HG02610 (cell line): ENCODE measurements at regions not wholly inside any gene's neighbourhood (a gene's known extent, or its start where the extent isn't known, plus 50 kb on each side); places are given as distances from the start of the nearest gene placed in this dataset.
A peak's percentile ranks its signal among the peaks of the same experiment; 100 is the strongest.
"Not testable (repeated sequence)": the region's sequence is repeated elsewhere in the genome, so short reads cannot be mapped to it uniquely, and the experiment has no call there.

Experiments used
- ATAC-seq: cut with Tn5 transposase; IDR thresholded peaks from one replicate; pipeline ENCODE4 v1.9.1; 2021; ENCODE audit warnings: mild to moderate bottlenecking, moderate library complexity; ENCODE audit not compliant: unreplicated experiment

DNA sequence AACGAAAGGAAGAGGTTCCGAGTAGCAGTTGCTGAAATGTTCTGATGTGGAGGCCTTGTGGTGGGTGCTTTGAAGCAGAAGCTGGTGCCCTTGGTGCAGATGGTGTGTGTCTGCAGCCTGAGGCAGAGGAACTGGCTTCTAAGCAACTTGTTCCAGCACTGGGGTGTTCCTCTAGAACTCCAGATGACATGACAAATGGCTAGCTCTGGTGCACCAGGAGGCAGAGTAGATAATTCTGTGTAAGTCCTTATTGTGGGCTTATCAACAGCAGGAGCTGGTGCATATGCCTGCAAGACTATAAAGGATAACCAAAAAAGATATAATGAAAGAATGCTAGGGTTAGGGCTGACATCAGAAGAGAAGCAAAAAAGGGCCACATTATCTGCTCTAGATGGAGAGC is 76.5 kb downstream of the ARL5B start:
- ATAC-seq: no peak

DNA sequence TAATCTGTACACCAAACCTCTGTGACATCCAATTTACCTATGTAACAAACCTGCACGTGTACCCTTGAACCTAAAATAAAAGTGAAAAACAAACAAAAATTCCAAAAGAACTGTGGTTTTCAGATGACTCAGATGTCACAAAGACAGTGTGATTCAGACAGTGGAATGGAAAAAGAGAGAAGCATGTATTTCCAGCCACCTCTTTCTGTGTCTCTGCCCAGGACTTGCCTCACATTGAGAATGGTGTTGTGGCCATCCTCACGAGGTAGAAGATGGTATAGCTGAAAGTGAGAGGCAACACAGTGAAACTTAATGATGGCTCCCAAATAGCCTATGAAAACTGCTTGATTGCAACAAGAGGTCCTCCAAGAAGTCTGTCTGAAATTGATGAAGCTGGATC is 78.0 kb downstream of the ARL5B start:
- ATAC-seq: no peak

DNA sequence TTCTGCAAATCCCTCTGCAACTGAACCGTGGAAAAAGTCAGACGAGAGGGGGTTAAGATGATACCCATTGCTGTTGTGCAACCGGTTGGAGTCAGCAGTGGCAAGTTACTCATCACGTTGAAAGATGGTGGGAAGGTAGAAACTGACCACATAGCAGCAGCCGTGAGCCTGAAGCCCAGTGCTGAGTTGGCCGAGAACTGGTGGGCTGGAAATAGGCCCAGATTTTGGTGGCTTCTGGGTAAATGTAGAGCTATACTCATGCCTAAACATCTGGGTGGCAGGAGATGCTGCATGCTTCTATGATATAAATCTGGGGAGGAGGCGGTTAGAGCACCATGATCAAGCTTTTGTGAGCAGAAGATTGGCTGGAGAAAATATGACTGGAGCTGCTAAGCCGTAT is 78.6 kb downstream of the ARL5B start:
- ATAC-seq: no peak

DNA sequence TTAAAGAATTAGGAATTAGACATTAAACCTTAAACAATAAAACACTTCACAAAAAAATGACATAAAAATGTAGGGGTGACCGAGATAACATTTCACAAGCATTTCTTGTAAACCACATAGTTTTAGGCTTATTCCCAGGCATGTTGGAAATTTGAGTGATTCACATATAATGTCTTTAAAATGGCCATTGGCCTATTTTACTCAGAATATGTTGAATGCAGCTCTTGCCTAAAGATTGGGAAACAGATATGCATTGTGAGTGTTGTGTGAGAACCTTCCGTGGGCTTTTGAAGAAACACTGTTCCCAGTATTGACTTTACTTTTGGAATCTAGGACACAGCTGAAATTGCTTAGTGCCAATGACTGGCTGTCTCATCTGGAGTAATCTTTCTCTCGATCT is 79.6 kb downstream of the ARL5B start:
- ATAC-seq: no peak

DNA sequence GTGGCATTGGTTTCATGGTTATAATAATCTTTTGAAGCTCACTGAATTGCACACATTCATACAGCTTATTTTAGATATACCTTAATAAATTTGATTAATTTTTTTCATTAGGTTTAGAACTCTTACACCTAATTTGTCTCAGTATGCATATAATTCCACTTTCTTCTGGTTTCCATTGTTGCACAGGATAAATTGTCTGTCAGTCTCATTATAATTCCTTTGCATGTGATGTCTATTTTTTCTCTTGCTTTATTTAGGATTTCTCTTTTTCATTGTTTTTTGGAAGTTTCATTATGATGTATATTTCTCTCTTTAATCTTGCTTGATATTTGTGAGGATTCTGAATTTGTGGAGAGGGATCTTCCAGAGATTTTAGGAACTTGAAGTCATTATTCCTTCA is 84.7 kb downstream of the ARL5B start:
- ATAC-seq: no peak

DNA sequence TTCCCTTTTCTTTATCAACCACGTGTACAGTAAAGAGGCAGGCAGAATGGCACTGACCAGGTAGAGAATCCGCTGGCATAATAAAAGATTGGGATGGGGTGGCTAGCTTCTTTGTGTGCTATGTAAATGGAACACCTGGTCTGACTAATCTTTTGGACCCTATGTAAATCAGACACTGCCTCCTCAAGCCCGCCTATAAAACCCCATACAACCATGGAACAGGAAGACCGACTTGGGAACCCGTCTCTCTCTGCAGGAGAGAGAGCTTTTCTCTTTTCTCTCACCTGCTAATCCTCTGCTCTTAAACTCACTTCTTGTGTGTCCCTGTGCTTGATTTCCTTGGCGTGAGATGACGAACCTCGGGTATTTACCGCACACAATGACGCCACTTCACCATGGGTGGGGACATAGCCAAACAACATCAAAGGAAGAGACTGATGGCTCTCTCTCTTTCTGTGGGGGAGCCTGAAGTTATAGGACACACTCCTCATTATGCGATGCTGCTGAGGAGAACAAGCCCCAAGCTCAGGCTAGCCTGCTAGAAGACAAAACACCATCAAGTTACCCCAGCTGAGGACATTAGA is 94.2 kb downstream of the ARL5B start:
- no peak for ATAC-seq

DNA sequence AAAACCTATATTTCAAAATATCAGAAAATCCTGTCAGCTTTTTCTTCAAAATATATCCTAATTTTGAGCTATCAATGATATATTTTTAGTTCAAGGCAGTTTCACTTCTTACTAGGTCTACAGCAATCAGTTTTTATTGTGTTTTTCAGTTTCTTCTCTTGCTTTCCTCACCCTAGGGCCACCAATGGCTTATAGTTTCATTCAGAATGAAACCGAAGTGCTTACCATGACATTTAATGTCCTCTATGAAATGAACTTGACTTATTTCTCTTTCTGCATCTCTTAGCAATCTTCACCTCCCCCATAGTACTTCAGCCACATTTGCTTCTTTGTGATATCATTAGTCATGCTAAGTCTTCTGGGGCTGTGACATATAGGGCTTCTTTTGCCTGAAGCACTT is 100.3 kb downstream of the ARL5B start:
- ATAC-seq: peak; percentile 63

DNA sequence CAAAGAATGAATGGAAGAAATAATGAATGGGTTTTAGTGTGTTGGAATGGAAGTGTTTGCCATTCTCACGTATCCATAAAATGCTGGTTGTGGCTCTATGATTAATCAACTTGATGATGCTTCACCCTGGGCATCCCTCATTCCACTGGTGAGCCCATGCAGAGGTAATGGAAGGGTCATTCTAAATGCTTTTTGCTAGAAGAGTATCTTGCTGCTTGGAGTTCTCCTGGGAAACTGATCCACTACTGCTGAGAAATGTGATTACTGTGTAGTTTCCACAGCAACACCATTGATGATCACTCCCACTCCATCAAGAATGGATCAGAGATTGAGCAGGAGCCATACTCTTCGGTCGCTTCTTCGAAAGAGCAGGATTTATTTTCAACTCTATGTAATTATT is 101.6 kb downstream of the ARL5B start:
- no peak for ATAC-seq

DNA sequence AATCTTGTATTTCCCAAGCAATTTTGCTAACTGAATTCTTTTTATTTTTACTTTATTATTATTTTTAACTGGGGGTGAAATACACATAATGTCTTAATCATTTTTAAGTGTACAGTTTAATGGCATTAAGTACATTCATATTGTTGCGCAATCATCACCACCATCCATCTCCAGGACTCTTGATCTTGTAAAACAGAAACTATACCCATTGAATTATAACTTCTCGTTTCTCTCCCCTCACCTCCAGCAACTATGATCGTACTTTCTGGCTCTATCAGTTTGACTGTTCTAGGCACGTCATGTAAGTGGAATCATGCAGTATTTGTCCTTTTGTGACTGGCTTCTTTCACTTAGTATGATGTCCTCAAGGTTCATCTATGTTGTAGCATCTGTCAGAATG is 108.8 kb downstream of the ARL5B start:
- ATAC-seq: no peak

DNA sequence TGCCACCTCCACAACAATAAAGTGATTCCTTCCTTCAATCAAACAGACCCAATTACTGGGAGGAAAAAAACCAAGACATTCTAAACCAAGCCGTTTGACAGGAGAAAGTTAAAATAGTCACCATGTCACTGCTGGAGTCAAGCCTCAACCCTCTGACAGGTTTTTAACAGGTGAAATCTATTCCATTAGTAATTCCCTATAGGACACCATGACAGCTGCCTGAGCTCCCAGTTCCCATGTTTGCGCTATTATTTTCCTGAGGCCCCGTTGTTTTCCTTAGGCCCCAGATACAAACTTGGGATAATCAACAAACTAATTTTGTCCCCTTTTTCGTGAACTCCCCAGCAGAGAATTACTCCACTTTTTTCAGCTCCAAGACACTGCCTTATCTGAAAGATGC is 113.9 kb downstream of the ARL5B start:
- no peak for ATAC-seq

DNA sequence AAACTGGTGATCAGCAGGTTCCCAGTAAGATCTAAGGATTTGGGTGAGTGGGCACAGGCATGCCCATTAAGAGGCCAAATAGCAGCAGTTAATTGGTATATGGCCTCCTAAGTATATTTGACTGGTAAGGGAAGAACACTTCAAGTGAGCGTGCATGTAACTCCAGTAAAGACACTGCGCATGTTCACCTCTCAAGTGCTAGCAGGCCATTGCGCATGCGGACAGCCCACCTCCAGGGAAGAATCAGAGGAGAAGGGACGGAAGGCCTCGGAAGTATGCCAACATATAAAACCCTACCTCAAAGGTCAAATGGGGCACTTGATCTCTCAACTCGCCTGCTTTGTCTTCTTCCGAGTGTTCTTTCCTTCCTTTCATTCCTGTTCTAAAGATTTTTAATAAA is 118.0 kb downstream of the ARL5B start:
- ATAC-seq: no peak

DNA sequence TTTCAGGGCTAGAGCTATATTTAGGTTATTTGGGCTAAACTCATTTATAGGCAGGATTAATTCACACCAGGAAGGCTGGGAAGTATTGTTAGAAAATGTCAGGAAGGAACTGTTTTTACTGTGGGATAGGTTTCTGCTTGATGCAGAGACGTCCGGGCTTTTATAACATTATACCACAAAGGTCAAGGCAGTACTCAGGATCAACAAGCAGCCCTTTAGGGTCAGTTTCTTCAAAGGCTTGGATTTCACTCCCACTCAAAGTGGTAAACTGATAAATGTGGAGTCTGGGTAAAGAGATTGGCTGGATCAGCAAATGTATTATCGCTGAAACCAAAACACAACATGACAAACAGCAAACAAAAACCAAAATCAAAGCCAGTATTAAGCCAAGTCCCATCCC is 127.2 kb downstream of the ARL5B start:
- ATAC-seq: no peak

DNA sequence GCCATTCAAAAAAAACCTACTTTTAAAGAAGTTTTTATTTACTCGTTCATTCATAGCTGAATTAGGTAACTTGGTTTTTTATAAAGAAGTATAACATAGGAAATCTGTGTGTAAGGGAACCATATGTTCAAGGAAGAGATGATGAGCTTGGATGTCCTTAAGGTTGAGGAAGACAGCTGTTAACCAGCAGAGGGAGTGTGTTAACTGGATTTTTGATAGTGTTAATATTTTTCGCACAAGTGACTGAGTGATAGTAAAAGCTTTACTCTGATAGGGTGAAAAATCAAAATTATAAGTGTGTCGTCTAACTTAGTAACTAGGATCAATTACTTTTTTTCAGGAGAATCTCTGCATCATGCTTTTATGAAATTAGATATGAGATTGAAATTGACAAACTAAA is 134.7 kb downstream of the ARL5B start:
- ATAC-seq: no peak

DNA sequence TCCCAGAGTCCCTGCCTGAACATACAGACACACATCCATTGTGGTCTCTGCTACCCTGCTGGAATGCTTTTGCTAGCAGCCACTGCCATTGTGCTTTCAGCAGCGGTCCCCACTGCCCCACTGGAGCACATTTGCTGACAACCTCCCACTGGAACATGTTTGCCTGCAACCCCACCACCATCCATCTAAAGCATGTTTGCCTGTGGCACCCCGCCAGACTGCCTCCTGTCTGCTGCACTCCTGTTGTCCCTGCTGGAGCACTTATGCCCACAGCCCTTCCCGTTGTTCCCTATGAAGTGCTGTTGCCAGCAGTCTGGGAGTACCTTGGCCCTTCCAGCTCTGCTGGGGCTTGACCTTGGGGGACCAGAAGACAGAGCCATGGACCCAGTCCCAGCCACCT is 136.3 kb downstream of the ARL5B start:
- ATAC-seq: no peak

DNA sequence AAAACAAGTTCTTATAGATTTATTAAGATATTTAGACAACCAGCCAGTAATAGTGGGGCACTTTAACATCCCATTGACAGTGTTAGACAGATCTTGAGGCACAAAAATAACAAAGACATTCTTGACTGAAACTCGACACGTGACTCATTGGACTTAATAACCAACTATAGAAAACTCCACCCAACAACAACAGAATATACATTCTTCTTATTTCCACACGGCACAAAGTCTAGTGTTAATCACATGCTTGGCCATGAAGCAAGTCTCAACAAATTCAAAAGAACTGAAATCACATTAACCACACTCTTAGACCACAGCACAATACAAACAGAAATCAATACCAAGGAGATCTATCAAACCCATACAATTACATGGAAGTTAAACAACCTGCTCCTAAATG is 138.1 kb downstream of the ARL5B start:
- no peak for ATAC-seq

DNA sequence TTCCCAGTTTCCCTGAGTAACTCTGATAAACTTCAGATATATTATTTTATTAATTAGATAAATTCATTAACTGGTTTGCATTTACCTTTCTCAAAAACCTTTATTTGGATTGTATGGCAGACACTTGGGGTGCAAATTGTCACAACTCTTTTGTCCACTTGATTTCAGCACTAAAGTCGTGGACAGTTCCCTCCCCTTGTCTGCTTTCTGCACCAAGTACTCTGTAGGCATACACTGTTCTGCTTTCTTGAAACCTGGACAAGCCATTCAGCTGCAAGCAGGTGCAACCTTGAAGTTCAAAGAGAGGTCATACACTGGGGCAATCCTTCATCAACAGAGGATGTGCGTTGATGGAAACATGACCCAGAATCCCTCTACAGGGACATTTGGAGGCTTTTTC is 162.9 kb downstream of the ARL5B start:
- ATAC-seq: no peak

DNA sequence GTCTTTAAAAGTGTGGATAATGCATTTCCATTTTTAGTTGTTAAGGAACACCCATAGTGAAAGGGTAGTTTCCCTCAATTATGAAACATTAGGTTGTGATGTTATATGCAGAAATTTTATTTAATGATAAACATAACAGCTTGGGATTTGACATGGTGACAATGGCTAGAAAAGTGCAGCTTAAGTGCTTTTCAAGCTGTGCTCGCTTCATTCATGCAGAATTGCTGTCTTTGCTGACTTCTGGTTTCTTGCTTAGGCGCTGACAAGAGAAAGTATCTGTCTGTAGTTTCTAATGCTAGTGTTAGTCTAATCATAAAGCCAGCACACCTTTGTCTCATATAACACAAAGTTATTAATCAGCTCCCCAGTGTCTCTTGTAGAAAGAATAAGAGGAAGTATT is 170.0 kb downstream of the ARL5B start:
- ATAC-seq: no peak

DNA sequence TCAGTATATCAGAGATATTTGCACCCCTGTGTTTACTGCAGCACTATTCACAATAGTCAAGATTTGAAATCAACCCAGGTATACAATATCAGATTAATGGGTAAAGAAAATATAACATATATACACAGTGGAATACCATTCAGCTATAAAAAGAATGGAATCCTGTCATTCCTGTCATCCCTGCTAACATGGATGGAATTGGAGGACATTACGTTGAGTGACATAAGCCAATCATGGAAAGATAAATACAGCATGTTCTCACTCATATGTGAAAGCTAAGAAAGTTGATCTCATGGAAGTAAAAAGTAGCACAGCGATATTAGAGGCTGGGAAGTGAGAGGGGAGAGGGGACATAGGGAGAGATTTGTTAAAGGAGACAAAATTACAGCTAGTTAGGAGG is 171.0 kb downstream of the ARL5B start:
- no peak for ATAC-seq

DNA sequence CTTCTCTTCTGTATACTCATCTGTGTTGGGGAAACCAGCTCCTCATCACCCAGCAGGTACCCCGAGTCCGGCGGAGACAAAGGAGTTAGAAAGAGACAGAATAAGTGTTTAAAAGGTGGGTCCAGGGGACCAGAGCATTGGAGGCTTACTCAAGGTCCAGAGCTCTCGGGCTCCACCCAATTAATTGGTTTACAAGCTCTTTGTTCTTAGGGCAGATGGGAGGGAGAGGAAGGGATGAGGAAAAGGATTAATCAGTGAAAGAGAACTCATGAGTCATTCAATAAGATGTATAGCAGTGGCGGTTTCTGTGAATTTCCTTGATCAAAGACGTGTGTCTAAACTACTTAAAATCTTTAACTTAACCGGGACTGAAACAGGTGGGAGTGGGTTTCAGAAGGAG is 192.0 kb upstream of the MALRD1 start:
- not testable (repeated sequence) for ATAC-seq

DNA sequence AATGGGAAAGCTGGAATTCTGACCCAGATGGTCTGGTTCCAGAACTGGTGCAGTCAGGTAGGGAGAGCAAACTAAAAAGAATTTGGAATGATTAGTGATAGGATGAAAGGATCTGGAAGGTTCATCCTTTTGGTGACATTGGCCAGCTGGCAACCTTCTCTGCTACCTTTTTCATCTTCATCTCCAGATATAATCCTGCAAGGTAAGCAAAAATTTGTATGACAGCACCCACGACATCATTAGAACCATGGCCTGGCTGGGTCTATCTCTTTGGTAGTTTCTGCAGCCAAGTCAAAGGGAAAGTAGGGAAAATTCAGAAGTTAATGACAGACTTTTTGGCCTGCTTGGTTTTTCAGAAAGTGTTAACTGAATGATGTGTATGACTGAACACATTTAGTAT is 188.9 kb upstream of the MALRD1 start:
- ATAC-seq: no peak

DNA sequence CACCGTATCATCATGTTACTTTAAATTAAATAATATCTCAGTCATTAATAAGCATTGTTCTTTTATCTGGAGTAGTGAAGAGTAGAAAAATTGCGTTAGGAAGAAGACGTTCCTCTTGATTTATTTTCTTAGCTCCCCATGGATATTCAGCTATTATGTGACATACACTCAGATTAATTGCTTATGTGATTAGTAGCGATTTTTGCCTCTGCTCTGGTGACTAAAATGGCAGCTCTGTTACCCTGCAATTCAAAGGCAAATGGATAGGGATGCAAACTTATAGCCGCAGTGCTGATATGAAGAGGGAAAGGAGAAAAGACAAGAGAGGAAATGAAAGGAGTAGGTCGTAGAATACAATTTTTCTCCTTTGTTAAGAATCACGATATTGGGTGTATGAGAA is 188.4 kb upstream of the MALRD1 start:
- ATAC-seq: no peak

DNA sequence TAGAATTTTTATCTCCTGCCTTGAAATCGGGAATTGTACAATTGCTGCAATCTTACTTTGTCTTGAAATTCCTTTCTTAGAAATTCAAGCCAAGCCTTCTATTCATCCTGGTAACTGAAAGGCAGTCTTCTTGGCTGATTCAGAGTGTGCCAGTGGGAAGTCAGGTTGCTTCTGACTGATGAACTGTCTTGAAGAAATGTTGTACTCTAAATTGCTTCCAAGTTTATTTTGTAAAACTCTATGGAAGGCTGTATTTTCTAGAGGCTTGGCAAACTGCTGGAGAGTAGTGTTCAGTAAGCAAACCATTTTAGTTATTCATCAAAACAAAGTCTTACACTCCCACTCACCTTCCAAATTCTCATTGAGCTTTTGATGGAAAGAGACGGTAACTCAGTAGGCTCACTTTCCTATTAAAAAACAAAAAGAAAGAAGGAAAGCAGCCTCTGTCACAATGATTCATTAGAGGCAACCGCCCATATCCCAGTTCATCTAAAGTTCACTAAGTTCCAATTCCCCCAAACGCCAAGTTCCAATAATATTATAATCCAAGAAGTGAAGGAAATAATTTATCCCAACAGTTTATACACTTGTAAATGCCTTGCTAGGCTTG is 187.9 kb upstream of the MALRD1 start:
- no peak for ATAC-seq

DNA sequence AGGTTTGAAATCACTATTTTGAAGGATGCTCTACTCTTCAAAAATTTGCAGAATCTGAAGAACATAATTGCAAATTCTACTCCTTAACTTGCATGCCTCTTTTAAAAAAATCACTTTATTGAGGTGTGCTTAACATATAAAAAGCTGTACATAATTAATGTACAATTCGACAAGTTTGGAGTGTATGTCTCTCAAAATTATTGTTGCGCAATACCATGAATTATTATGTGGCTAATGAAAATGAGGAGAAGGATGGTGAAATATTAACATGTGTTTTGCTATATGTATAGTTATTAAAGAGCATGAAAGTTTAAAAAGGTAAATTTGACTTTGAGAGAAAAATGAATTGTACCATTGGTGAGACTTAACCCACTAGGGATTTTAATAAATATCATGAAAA is 187.2 kb upstream of the MALRD1 start:
- no peak for ATAC-seq
